ENCODE measurements at regions not wholly inside any gene's neighbourhood (a gene's known extent, or its start where the extent isn't known, plus 50 kb on each side); places are given as distances from the start of the nearest gene placed in this dataset.
"Not testable (repeated sequence)": the region's sequence is repeated elsewhere in the genome, so short reads cannot be mapped to it uniquely, and the experiment has no call there.

DNA sequence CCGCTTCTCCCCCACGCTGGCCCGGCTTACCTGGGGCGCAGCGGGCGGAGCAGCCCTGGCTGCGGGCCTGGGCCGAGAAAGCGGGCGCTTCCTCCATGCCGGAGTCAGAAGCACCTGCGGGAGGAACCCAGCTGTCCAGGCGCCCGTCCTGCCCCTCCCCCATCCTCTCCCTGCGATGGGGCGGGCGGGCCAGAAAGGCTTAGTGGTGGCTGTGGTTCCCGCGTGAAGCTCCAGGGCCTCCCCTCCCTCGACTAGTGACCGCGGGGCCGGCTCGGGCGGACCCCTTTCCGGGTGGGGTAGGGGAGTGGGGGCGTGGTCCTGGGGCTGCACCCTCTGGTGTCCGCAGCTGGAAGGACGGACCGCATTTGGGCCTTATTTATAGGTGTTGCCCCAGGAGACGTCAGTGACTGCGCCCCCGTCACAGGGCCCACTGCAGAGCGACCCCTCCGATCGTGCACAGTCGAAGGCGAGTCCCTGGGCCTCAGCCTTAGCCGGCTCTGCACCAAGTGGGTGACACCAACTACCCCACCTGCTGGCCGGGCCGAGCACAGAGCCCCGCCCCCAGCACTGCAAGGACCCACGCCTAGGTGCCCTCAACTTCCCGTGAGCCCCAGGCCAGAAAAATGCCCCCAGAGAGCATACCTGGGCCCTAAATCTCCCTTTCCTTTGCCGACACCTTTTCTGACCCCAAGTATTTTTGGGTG lies 302.7 kb downstream of the CCDC74A start:
- H3K27me3 Mint-ChIP-seq (ENCODE audit: low read depth); DNase-seq; H3K4me1 Mint-ChIP-seq (ENCODE audit: low read depth); H3K27ac Mint-ChIP-seq; H3K4me3 Mint-ChIP-seq; intact Hi-C loops (cut with micrococcal nuclease); H3K36me3 Mint-ChIP-seq (ENCODE audit: low read depth); H3K9me3 Mint-ChIP-seq; CTCF ChIA-PET: not testable (repeated sequence)

DNA sequence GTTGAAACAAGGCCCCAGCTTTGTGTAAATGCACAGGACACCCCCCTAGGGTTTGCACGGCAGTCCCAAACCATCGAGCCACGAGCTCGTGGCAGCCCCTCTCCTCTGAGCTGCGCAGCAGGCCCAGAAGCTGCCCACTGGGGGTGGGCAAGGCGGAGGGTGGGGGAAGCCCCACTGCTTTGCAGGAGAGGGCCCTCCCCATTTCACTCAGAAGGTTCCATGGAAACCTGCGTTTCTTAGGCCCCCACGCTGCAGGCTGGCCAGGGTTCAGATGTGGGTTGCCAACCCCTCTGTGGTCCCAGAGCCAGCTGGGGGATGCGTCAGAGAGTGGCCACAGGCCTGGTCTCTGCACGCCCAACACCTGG lies 303.2 kb downstream of the CCDC74A start:
- H3K36me3 Mint-ChIP-seq (ENCODE audit: low read depth); H3K9me3 Mint-ChIP-seq; H3K27me3 Mint-ChIP-seq (ENCODE audit: low read depth); H3K4me3 Mint-ChIP-seq; intact Hi-C loops (cut with micrococcal nuclease); H3K4me1 Mint-ChIP-seq (ENCODE audit: low read depth); DNase-seq; CTCF ChIA-PET; H3K27ac Mint-ChIP-seq: not testable (repeated sequence)

DNA sequence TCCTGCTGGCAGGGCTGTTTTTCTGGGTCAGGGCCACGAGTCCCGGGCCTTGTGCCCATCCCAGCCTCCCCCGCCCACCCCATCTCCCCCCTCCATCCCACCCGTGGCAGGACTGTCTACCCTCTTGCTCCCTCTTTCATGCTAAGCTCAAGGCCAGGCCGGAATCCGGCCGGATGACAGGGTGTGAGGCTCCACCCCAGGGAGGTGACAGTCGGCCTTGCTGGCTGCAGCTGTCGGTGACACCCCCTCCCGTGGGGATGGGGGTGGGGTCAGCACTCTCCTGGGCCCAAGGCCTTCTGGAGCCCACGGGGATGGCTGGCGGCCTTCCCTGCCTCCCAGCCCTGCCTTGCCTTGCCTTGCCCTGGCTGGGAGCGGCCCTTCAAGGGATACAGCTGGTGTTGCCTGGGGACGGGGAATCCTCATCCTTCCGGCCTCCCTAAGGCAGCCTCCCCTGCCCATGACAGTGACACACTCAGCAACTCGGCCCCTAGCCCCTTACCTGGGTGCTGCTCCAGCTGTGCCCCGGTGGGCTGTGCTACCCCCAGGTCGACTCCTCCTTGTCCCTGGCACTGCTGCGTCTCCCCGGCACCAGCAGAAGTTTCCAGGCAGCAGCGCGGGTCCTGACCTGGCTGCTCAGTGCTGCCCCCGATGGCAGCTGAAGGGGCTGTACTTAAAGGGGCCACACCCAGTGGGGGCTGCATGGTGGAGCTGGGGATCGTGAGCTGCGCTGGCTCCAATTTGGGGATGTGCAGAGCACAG lies 303.9 kb downstream of the CCDC74A start:
- peak; percentile 14 for DNase-seq
- H3K4me1 Mint-ChIP-seq (ENCODE audit: low read depth); H3K27ac Mint-ChIP-seq; H3K27me3 Mint-ChIP-seq (ENCODE audit: low read depth); intact Hi-C loops (cut with micrococcal nuclease); H3K9me3 Mint-ChIP-seq; H3K36me3 Mint-ChIP-seq (ENCODE audit: low read depth); H3K4me3 Mint-ChIP-seq: not testable (repeated sequence)
- CTCF ChIA-PET: interaction anchor here (0.6 kb wide), 1 partner anchor 683 kb away, joined by 3 read pairs; no protein-coding TSS in a partner anchor

DNA sequence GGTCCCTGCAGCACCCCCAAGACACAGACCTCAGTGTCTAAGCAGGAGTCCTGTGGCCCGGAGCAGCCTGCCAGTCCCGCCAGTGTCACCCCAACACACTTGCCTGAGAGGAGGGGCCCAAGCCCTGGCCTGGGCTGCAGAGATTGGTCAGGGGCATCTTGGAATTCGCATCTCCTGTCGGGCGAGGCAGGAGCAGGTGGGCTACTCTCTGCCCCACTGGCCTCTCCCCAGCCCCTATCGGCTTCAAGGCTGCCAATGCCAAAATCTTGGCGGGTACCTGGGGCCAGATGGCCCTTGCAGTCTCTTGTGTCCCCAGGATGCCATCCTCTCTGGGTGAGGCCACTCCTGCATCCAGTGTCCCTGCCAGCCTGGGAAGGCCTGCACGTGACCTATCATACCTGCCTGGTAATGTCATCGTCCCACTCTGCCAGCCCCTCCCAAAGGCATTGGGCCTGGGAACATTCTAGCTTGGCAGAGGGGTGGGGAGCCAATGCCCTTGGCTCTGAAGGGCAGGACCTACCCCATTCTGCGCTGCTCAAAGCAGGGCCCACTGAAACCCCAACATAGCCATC lies 304.6 kb downstream of the CCDC74A start:
- H3K27me3 Mint-ChIP-seq (ENCODE audit: low read depth); intact Hi-C loops (cut with micrococcal nuclease); H3K9me3 Mint-ChIP-seq; H3K4me3 Mint-ChIP-seq; CTCF ChIA-PET; H3K27ac Mint-ChIP-seq; H3K36me3 Mint-ChIP-seq (ENCODE audit: low read depth); DNase-seq; H3K4me1 Mint-ChIP-seq (ENCODE audit: low read depth): not testable (repeated sequence)

DNA sequence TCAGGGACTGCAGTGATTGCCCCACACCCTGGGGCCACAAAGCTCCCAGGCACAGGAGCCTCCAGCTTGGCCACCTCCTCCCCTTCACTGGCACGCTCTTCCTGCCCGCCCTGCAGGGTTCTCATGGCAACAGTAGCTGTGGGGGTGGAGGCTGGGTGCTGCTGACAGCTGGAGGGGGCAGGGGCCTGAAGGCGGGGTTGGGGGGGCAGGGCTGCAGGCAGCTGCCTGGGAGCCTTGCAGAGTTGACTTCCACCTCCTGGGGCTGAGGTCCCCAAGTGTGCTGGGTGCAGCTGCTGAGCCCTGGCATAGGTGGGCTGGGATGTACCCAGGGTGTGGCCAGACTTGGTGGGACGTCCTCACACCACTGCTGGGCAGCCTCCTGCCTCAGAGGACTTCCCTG lies 305.2 kb downstream of the CCDC74A start:
- H3K27me3 Mint-ChIP-seq (ENCODE audit: low read depth); intact Hi-C loops (cut with micrococcal nuclease); H3K4me1 Mint-ChIP-seq (ENCODE audit: low read depth); CTCF ChIA-PET; H3K27ac Mint-ChIP-seq; DNase-seq; H3K9me3 Mint-ChIP-seq; H3K4me3 Mint-ChIP-seq; H3K36me3 Mint-ChIP-seq (ENCODE audit: low read depth): not testable (repeated sequence)

DNA sequence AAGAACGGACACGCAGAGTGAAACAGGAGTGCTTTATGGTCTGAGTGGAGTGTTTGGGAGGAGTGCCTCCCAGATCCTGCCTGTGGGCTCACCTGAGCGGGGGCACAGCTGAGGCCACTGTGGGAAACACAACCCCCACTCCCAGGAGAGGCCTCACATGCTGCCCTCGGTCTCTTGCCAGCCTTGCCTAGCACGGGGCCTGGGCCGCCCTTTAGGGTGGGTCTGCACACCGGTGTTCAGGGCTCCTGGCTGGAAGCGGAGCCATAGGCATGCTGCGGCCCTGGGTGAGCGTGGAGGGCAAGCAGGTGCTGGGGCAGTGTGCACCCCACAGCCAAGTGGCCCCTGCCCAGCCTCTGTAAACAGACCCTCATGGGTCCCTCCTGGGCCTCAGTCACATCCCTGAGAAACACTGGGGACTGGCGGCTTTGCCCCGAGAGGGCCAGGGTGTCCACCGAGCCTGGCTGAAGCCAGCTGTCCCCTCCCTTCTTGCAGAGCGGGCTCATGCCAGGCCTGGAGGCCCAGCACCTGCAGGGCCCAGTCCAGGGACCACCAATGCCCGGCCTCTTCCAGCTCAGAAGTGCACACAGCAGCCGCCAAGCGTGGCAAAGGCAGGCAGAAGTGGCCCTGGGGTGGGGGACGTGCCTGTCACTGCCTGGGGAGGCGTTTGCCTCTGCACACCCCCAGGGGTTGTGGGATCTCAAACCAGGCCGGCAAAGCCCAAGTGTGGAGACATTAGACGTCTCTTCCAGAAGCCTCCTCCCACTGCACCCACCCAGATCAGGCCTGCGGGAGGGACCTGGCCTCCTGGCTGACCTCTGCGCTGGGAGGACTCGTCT lies 305.9 kb downstream of the CCDC74A start:
- H3K9me3 Mint-ChIP-seq; H3K36me3 Mint-ChIP-seq (ENCODE audit: low read depth); intact Hi-C loops (cut with micrococcal nuclease); H3K27me3 Mint-ChIP-seq (ENCODE audit: low read depth); H3K4me1 Mint-ChIP-seq (ENCODE audit: low read depth); H3K27ac Mint-ChIP-seq; CTCF ChIA-PET; H3K4me3 Mint-ChIP-seq; DNase-seq: not testable (repeated sequence)

DNA sequence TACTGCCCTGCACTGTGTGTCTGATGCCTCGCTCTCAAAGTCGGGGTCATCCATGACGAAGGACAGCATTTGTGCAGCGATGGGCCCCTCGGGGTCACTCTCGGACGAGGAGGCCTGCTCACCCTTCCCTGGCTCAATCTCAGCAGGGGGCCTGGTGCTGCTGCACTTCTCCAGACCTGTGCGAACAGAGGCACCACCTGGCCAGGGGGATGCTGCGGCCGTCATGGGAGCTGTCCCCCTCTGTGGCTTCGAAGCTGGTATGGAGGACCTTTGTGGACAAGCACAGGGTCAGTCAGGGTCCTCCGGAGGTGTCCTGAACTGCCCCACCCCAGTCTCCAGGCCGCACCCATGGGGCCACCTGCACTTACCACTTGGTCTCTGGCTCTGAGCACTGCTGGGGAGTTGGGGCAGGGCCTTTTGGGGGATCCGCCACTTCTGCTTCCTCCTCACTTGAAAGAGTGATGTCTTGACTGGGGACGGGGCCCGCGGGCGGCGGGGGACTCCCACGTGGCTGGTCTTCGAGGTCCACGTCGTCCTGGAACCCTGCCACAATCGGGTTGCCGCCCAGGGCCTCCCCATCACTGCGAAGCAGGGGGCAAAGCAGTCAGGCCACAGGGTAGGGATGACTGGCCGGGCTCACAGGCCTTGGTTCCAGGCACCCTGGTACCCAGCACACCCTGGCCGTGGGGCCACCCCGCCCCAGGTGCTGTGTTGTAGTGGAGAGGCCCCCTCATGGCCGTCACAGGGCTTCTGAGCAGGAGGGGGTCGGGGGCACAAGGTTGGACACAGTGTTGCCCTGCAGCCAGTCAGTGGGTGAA lies 306.7 kb downstream of the CCDC74A start:
- H3K4me1 Mint-ChIP-seq (ENCODE audit: low read depth); DNase-seq; H3K4me3 Mint-ChIP-seq; H3K27me3 Mint-ChIP-seq (ENCODE audit: low read depth); H3K9me3 Mint-ChIP-seq; H3K36me3 Mint-ChIP-seq (ENCODE audit: low read depth); H3K27ac Mint-ChIP-seq; CTCF ChIA-PET; intact Hi-C loops (cut with micrococcal nuclease): not testable (repeated sequence)

DNA sequence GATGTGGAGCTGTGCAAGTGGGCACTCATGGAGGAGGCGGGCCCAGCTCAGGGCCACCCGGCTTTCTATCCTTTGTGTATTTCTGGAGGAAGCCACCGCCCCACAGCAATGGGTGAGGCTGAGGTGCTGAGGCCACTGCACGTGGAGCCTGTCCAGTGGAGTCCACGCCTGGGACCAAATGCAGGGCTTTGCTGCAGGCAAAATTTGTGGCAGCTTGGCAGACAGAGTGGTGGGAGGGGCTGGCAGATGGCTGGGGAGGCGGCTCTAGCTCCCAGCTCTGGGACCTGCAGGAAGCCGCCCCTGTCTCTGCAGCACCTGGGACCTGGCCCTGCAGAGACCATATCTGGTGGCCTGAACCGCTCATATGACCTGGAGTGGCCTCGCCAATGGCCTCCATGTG lies 307.3 kb downstream of the CCDC74A start:
- not testable (repeated sequence) for H3K27ac Mint-ChIP-seq; H3K4me3 Mint-ChIP-seq; H3K36me3 Mint-ChIP-seq (ENCODE audit: low read depth)

DNA sequence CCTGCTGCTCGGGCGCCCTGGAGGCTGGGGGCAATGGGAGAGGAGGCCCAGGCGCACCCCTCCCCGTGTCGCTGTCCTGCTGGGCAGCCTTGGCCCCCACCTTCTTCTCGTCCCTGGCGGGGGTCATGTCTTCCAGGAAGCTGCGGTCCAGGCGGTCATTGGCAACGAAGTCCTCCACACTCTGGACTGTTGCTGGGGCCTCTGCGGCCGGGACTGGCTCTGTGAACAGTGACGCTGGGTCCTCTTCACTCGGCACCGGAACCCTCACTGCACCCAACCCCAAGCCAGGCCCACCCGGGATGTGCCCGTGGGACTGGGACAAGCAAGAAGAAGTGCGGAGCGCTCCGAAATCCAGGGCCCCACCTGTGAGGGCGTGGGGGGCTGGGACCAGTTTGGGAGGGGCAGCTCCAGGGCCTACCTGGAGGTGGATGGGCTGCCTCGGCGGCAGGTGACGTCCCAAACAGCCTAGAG lies 308.0 kb downstream of the CCDC74A start:
- CTCF ChIA-PET: no interaction called here
- no peak overlapping the region for H3K4me3 Mint-ChIP-seq
- H3K4me1 Mint-ChIP-seq (ENCODE audit: low read depth): no peaks in the 10 kb centered on the region
- no peak for DNase-seq
- no peaks in the 10 kb centered on the region for H3K9me3 Mint-ChIP-seq
- no peaks in the 10 kb centered on the region for H3K36me3 Mint-ChIP-seq (ENCODE audit: low read depth)
- no peak overlapping the region for H3K27ac Mint-ChIP-seq
- peaks cover 8% of the 10 kb centered on the region for H3K27me3 Mint-ChIP-seq (ENCODE audit: low read depth)
- intact Hi-C loops (cut with micrococcal nuclease): no loop called here

More for the DNA sequence above, 307.3 kb downstream of the CCDC74A start:
- DNase-seq; H3K27me3 Mint-ChIP-seq (ENCODE audit: low read depth); H3K4me1 Mint-ChIP-seq (ENCODE audit: low read depth); CTCF ChIA-PET; H3K9me3 Mint-ChIP-seq; intact Hi-C loops (cut with micrococcal nuclease): not testable (repeated sequence)

DNA sequence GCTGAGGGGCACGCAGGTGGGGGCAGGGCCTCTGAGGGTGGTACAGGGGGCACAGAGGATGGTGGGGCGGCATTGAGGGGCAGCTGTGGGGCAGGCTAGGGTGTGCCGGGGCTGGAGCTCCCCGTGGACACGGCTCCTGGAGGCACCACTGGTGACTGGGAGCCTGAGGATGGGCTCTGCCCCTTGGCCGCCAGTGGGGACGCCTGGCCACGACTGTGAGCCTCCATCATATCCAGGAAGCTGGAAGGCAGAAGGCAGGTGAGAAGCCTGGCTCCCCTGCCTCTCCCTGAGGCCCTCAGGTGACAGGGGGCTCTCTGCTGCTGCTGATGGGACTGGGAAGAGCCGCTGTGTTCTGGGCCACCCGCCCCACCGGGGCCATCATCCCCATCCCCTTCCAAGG lies 308.4 kb downstream of the CCDC74A start:
- H3K27me3 Mint-ChIP-seq (ENCODE audit: low read depth); H3K4me1 Mint-ChIP-seq (ENCODE audit: low read depth); H3K4me3 Mint-ChIP-seq; DNase-seq; H3K9me3 Mint-ChIP-seq; H3K27ac Mint-ChIP-seq; intact Hi-C loops (cut with micrococcal nuclease); CTCF ChIA-PET; H3K36me3 Mint-ChIP-seq (ENCODE audit: low read depth): not testable (repeated sequence)

DNA sequence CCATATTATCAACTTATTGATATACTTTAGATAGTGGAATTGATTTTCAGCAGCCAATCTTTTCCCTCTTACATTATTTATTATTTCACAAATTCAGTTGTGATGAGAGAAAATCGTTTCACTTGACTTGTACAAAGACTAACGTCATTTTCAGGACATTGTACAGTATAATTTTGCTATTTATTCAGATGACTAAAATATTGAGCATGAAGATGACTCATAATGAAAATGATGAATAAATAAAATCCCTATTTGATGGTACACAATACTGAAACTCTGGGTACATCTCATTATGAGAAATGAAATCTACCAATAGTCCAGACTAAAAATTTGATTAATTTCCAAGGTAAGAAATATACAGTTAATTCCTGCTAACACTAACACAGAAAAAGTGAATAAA lies 316.4 kb downstream of the CCDC74A start:
- intact Hi-C loops (cut with micrococcal nuclease); H3K27me3 Mint-ChIP-seq (ENCODE audit: low read depth); H3K4me3 Mint-ChIP-seq; H3K4me1 Mint-ChIP-seq (ENCODE audit: low read depth); DNase-seq; H3K9me3 Mint-ChIP-seq; H3K27ac Mint-ChIP-seq; H3K36me3 Mint-ChIP-seq (ENCODE audit: low read depth); CTCF ChIA-PET: not testable (repeated sequence)

DNA sequence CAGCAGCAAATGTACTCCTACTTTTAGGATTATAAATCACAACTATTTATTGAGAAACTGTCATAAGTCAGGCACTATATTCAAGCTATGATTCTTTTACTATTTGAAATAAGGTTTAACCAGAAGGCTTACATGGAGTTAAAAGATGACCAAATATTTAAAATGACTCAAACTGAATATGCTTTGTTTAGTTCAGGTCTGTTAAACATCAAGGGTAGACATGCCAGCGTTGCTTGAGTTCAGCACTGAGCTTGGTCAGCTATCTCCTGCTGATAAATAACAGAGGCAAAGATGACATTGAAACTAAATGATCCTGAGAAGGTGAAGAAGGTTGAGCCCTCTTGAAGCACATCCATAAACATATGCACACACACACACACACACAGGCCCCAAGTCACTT lies 305.6 kb downstream of the ANKRD30BL start:
- CTCF ChIA-PET, H3K27ac Mint-ChIP-seq: not testable (repeated sequence)

More for the DNA sequence above, 305.6 kb downstream of the ANKRD30BL start:
- not testable (repeated sequence) for DNase-seq; H3K36me3 Mint-ChIP-seq (ENCODE audit: low read depth); H3K4me1 Mint-ChIP-seq (ENCODE audit: low read depth); H3K27me3 Mint-ChIP-seq (ENCODE audit: low read depth); H3K4me3 Mint-ChIP-seq; H3K9me3 Mint-ChIP-seq
- intact Hi-C loops (cut with micrococcal nuclease): loop anchor here (10.0 kb wide), 1 partner anchor 1989 kb away; no protein-coding TSS in a partner anchor
